NCI-H345 (cell line): ENCODE measurements at regions not wholly inside any gene's neighbourhood (a gene's known extent, or its start where the extent isn't known, plus 50 kb on each side); places are given as distances from the start of the nearest gene placed in this dataset.

Source experiments
- DNase-seq: peaks from one replicate; lab custom pipeline; 2025; lab: John Stamatoyannopoulos, UW

DNA sequence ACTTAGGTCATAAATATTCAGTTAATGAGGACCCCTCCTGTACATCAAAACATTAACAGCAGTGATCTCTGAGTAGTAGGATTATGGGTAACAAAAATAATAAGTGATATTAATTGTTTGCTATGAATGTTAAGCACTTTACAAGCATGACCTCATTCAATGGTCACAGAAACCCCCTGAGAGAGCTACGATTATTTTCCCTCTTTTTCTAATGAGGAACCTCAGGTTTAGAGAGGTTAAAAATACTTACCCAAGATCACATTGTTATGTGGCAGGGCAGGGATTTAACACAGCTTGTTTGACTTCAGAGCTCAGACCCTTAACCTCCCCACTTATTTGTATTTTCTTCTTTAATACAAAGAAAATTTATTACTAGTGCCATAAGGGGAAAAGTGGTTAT, 228.2 kb downstream of the TBL1XR1 start:
- DNase-seq: no peak

DNA sequence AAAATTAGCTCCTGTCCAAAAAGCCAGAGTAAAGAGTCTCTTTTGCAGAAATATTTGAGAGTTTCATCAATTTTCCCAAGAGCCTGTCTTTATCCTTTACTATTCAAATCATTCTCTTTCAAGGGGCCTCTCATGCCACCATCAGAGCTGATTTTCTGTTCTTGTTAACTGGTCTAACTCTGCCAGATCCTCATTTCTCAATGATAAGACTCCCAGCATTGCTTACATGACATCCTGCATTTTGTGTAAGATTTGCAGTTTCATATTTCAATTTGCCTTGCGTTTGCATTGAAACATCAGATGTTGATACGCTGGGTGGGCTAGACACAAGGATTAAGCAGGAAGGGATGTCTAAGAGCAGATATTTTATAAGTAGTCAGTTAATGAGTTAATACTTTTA, 228.7 kb downstream of the TBL1XR1 start:
- no peak for DNase-seq

DNA sequence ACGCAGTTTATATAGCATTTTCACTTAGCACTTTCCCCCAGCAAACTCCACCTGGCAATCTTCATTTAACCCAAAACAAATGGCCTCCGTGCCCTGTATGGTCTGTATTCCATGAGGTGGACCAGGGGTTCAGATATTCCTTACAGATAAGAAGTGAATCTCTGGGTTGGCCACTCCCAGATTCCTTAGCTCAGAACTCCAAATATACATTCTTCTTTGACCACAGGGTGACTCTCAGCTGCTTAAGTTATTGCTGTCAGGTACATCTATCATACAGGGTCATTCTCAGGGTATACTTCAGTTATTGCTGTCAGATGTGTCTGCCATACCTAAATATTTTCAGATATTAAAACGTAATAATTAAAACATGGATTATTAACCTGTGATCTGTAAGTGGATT, 229.8 kb downstream of the TBL1XR1 start:
- no peak for DNase-seq

DNA sequence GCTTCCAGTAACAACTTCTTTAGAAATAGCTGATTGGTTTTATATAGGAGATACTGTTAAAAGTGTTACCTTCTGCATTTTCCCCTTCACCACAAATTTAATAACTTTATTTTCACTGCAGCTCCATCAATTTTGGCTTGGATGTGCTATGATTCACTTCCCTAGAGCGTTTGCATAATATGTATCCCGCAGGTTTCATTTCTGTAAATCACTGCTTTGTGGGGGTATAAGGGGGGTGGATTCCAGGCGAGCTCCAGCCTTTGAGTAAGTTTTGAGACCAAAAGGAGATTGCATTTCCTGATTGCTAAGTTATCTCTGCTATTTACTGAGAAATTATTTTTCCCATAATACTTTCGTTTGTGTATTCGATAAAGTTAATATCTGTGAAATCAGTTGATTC, 232.6 kb downstream of the TBL1XR1 start:
- no peak for DNase-seq

DNA sequence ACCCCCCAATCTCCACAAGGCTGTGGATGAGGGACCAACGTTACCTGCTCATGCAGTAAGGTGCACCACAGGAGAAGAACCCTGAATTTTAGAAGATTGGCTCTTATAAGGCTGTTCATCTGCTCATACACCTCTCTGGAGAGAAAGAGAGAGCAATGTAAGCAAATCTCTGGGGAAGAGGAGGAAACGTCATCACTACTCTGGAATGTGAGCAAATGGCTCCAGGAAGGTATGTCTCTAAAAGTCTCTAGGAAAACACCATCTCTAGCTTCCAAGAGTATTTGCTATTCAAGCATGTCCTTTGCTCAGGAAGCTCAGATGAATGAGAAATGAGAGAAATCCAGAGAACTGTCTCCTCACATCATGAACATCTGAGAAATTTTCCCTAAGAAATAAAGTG, 235.4 kb downstream of the TBL1XR1 start:
- no peak for DNase-seq

DNA sequence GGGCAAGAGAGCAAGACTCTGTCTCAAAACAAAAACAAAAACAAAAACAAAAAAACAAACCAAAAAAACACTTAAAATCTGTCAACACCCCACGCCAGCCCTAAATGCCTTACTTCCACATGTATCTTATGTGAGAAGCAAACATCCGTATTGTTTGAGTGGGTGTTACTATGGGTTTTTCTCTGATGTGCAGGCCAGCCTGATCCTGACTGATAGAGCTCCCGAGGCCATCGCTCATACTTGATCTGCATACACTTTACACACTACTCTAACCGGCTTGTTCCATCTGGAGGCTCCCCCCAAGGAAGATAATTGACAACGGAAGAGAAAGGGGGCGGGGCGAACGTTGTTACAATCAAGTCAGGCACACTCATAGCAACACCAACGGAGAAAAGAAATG, 237.4 kb downstream of the TBL1XR1 start:
- DNase-seq: no peak

DNA sequence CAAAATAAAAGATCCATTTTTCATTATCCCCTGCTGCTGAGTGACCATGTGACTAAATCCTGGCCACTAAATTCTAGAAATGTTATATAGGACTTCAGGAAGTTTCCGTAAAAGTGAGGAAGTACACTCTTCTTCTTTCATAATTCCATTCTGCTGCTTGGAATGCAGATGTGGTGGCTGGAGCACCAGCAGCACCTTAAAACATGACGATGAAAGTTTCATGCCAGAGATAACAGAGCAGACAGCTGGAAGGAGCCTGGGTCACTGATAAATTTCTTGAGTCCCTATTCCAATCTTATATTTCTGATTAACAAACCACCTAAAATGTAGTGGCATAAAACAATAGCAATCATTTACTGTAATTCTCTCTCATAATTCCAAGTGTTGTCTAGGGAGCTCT, 238.7 kb downstream of the TBL1XR1 start:
- DNase-seq: no peak

DNA sequence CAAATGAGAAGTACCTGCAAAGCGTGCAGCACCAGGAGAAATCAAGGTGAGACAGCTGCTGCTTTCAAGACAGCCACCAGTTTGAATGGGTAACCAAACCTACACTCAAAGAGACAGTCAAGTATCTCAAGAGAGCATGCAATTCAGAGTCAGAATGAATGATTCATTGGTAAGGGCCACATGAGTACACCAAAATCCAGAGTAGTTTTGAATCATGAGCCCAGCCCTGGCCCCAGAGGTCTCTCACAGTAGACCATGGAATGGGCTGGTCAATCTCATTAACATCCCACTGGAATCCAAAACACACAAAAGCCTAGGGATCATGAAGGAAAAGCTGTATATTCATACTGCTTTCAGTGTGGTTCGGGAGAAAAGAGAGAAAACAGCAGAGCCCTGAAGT, 242.8 kb downstream of the TBL1XR1 start:
- DNase-seq: no peak

DNA sequence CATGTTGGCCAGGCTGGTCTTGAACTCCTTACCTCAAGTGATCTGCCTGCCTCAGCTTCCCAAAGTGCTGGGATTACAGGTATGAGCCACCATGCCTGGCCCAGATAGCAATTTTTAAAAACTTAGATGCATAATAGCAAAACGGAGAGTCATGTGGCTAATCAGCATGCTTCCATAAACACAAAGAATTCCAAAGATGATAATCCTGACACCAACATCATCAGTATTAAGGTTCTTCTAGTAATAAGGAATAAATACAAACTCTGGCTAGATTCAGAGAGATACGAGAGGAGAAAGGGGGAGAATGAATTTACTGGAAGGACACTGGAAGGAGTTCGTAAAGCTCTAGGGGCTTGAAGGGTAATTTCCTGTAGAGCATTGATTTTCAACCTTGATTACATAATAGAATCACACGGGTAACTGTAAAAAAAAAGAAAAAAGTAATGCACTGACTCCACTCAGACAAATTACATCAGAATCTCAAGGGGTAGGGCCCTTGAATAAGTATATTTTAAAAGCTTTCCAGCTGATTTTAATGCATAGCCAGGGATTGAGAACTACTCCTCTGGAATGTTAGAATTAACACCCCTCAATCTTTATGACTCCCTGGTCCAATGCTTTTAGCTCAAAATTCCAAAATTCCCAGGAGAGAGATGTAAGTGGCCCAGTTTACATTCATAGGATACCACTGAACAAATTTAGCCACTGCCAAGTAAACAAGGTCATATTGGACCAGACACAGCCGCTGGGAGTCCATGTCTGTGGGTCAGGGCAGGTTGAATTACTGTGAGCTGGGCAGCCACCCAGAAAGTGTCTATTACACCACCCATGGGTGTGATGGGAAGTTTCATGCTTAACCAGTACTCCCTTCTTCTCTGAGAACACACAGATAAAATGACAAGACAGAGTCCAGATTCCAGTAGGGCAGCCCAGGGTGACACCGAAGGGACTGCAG, 243.9 kb downstream of the TBL1XR1 start:
- no peak for DNase-seq

DNA sequence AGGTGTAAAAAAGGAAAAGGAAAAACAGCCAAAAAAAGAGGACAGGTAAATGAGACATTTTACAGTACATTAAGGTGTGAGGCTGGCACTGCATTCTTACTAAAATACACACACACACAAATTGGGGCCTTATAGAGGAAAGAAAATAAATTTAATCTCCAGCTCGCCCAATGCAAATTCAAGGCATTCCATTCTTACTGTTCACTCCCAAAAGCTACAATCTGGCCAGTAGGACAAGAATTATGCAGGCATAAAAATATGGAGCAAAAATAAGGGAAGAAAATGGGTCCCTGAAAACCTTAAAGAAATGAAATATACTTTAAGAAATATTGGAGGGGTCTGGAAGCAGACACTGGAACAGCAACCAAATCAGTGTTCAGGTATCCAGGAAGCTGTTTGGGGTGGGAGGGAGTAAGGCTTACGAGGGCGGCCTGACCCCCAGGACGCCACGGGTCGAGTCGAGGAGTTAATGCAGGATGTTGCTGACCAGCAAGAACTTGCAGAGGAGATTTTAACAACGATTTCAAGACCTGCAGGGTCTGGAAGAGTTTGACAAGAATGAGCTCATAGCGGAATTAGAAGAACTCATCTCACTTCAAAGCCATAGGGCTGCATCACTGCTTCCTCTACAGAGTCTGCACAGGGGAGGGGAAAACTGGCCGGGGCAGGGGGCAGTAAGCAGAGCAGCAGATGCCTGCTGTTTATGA, 245.5 kb downstream of the TBL1XR1 start:
- DNase-seq: no peak

DNA sequence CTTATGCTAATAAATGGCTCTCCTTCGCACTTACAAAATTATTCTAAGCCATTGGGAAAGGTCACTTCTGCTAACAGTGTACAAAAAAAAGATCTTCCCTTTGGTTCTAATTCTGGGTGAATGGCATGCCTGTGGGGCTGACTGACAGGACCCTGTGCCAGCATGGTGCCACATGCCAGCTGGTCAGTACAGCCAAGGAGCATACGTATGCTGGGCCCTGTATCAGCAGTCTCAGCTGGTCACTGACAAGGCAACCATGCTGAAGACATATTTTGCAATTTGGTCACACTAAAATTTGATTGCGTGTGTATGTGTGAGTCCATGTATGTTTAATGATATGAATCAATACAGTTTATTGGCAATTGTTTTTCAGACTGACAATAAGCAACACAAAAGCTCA, 246.1 kb downstream of the TBL1XR1 start:
- no peak for DNase-seq

DNA sequence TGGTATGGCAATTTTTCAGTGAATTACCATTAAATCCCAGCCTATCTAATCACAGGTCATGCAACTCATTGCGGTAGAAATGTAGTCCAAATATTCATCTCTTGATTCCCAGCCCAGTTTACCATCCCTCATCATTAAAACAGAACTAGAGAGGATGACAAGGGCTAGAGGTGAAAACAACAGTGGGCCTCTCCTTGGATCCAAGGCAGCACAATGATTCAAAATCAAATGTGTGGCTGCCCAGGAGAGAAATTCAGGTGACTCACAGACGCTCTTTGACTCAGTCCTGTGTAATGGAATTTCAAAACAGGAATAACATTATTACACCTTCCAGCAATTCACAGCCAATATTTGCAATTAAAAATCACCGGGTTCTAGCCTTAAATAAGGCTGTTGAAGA, 246.5 kb downstream of the TBL1XR1 start:
- DNase-seq: no peak

DNA sequence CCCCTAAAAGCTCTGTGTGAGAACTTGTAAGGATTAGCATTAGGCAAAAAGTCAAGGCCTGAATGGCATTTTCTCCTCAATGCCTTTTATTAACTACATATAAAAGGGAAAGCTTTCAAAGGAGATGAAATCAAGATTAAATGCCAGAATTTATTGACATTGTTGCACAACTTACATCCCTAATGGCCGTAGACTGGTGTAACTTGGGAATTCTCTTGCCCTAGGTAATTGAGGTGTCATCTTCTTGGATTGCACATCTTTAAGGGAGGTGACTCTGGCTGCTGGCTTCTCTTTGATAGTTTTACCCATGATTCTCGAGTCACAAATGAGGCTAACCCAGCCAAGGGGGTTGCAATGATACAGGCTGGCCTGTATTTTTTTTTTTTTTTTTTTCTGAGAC, 249.1 kb downstream of the TBL1XR1 start:
- no peak for DNase-seq

DNA sequence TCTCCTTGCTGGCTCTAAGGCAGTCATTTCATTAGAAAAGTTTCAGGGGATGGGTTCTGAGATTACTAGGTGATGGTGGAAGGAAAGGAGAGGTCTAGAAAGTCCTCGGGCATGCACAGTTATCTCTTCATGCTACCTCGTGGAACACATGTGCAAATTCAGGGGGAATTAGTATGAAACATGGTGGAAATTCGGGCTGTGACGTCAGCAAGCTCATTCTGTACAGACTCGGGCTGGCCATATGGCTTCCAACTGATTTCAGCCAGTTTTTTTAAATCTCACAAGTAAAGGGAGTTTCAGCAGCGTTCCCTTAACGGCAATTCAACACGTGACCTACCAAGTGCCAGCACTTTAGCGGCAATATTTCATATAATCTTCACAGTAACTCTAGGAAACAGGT, 251.1 kb downstream of the TBL1XR1 start:
- DNase-seq: no peak

DNA sequence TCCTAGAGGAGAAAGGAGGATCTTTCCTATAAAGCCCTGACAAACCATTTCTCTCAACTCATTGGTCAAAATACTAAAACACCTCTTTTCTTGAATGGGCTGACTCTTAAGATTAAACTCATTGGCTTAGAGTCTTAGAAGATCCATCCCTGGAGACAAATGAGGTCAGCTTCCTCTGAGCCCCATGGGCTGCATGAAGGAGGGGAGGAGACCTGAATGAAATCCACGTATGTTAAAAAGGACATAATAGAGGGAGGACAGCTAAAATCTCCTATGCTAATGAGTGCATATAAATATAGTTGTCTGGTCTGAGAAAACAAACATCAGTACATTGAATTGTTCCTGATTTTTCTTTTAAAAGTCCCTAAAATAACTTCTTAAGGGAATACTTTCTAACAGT, 255.0 kb downstream of the TBL1XR1 start:
- DNase-seq: no peak

DNA sequence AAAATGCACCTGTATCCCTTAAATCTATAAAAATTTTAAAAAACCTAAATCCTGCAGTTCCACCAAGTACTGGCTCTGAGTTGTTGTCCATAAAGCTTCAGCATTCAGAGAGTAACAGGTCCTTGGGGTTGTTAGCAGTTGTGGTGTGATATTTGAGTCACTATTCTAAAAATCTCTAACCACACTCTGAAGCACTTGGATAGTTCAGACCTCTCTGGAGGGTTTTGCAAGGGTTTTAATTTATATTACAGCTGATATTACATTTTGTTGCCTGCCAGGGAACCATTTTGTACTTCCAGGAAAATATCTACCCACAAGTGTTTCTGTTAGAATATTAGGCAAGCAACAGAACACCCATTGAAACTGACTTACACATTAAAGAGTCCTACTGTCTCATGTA, 255.6 kb downstream of the TBL1XR1 start:
- DNase-seq: no peak

DNA sequence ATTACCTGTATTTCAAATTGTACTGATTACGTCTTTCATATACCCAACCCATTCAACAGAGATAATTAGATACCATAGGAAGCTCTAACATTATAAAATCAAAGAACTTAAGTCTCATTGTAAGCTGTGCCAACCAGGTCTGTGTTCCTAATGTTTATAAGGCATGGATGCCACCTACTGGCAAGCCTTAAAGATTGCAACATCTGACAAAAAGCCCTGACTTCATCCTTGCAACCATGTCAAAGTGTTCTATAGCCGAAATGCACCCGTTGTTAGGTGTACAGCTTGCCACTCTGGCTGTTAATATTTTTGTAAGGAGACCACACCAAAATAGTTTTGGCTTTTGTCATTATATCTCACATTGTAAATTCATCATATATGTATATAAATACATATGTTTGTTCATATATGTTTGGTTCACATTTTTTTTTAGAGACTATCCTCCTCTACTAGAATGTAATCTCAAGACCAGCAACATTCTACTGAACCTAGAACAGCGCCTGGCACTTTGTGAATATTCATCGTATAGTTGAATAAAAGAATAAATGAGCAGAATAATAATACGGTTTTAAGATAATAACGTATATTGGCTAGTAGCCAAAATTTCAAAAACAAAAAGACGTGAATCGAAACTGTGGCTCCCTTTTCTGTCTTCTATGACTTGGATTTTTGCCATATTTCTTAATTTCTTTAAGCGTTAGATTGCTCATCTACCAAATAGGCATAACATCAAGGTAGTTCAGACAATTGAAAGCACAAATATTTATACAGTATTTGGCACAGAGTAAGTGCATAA, 258.1 kb downstream of the TBL1XR1 start:
- DNase-seq: peak; percentile 72

DNA sequence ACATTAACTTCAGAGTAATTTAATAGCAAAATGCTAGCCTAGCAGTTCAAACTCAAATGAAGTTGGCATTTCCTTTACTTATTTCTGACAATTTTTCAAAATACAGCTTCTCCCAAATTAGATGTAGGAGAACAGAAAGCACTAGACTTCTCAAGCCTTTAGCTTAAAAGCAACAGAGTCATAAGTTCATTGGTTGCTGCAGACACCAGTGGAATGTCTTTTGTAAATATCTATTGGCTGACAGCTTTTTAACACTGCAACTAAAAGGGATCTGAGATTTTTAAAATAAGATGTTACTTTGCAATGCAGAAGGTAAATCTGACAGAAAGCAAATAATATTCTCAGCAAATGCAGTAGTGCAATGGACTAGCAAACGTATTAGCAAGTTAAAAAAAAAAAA, 259.3 kb downstream of the TBL1XR1 start:
- no peak for DNase-seq

DNA sequence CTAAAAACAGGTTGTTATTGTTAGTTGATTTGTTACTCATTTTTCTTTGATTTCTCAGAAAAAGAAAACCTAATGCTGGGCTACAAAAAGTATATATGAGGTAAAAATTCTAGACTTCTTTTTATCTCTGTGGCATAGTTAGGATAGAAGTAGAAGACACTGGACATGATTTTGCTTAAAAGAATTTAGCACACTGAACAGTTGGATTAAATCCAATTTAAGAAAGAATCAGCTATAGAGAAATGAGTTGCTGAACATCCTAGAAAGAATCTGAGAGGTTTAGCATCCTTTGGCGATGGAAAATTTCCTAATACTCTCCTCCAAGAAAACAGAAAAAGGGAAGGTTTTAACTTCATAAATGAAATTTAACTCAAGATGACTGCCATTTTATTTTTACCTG, 259.7 kb downstream of the TBL1XR1 start:
- DNase-seq: no peak

DNA sequence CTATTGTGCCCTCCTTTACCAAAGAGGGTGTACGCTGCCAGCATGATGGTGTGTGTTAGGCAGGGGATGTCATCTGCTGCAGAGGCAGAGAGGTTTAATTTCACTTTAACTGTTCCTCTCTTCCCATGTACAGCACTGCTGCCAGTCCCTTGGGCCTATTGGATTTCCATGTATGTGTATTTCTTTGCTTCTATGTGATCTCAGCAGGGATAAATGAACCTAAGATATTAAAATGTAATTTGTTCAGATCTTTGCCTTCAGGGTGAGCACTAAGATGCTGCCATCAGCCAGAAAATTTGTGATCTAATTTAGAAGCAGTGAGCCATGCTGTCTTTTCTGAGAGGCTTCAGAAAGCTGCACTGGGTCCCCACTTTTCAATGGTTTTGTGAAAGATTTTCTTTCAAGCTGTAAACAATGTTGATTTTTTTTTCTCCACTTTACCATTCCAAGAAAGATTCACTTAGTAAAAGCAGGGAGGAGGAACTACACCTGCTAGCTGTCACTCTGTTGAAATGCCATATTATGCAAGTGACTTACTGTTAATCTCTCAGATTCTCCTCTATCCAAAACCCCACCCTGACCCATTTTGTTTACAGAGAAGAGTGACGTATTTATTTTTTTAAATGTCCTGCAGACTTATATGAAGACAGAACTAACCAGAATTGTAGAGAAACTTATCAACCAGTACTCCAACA, 261.9 kb downstream of the TBL1XR1 start:
- no peak for DNase-seq

DNA sequence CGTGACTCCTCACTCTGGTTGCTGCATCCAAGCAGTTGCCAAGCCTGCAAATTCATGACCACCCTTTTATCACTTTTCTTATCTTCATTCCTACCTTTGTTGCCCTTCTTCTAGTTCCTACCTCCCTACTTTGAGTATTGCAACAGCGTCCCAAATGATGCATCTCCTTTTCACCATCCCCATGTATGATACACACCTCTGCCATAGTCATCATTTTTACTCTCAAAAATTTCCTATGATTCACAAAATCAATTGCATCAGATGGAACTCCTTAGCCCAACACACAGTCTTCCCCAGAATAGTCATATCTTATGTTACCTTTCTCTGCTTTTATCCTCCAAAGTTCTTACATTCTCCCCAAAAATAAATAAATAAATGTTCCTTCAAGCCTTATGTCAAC, 262.6 kb downstream of the TBL1XR1 start:
- no peak for DNase-seq

DNA sequence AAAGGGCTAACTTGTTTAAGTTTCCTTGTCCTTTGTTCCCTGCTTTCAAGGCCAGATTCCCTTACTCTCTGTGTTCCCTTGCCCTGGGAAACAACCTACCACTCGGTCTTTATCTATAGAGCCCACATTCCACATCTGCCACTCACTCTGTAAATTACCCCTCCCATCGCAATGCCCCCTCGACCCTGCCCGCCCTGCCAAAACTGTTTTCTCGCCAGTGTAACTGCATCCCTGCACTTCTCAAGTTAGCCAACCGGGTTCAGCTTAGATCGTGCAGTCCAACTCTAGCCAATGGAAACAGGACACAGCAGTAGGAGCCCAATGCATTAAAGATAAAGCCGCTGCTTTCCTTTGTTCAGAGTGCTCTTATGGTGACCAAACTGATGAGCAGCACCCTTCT, 263.6 kb downstream of the TBL1XR1 start:
- no peak for DNase-seq
